ENCODE measurements at regions not wholly inside any gene's neighbourhood (a gene's known extent, or its start where the extent isn't known, plus 50 kb on each side); places are given as distances from the start of the nearest gene placed in this dataset.

DNA sequence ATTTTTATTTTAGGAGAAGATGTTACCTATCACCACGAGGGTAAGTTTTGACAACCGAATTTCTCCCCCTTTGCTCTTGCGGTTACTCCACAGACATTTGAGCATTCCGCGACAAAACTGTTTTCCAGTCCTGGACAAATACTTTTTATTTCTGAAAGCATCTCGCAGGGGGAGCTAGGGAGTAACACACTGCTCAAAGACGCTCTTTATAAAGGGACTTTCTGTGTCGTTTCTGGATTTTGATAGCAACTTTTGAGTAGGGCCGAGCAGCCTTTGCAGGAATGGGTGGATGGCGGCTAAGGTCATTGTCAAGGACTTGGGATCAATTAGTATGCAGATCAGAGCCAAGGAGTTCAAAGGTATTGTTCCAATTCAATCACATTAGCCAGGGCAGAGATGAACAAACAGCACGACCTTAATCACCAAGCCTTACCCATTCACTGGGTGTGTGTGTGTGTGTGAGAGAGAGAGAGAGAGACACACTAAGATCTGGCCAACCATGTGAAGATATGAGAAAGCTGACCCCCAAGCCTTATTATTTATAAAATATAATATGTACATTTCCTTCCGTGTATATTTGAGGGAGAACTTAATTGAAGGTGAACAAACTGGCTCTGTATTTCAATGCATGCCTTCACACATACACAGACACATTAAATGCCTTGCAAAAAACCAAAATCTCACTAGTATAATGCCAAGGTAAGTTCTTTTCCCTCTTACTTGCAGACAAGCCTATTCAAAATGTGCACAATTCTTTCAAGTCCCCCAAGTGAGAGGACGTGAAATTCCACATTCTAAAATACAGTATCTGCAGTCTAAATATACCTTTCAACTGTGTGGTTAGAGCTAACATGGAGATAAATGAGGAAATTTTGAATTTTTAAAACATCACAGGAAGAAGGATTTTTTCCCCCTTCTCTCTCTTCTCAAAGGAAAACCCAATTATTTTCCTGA lies 613.8 kb downstream of the VRK1 start:
- TF ChIP-seq EP300 (IDR thresholded peaks at IDR 0.05; ENCODE audit: borderline replicate concordance): no peak
- TF ChIP-seq FOXM1 (IDR thresholded peaks at IDR 0.05; ENCODE audit: borderline replicate concordance, low read depth): no peak

- TF ChIP-seq YY1 (IDR thresholded peaks at IDR 0.05; ENCODE audit: low read depth) (no peak), FOXM1 (IDR thresholded peaks at IDR 0.05; ENCODE audit: borderline replicate concordance, low read depth) (no peak), CREB1 (IDR thresholded peaks at IDR 0.05; ENCODE audit: low read depth) (no peak), NFIC (IDR thresholded peaks at IDR 0.05) (no peak), MAX (IDR thresholded peaks at IDR 0.05) (no peak), EP300 (IDR thresholded peaks at IDR 0.05; ENCODE audit: borderline replicate concordance) (no peak)
Measured at GRCh38 chr14:97411938-97412612, 614.9 kb downstream of the VRK1 start.

DNA sequence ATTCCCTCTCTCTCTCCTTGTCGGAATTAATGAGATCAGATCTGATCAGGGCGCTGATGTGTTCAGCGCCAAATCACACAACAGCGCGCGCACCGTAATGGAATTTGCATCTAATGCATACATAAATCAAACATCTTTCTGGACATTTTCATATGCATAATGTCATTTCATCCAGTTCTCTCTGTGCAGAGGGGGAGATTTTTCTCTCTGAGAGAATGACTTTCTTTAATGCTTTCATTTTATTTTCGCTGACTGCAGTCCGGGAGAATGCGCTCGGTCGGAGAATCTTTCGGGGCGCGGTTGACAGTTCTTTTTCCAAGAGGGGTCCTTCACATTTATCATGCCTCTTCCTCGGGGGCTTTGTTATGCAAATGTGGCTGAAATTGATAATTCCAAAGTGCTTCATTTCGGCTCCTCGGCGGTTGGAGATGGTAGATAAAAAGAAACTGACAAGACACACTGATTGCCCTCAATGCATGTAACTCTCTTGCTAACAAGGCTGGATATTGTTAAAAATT lies 615.9 kb downstream of the VRK1 start:
- TF ChIP-seq ZBTB7A (IDR thresholded peaks at IDR 0.05; ENCODE audit: low read depth) (no peak), NFIC (IDR thresholded peaks at IDR 0.05) (no peak), REST (IDR thresholded peaks at IDR 0.05; ENCODE audit: low read depth) (no peak), TAF1 (IDR thresholded peaks at IDR 0.05; ENCODE audit: low read depth) (no peak)
- TF ChIP-seq, protein P1, sequence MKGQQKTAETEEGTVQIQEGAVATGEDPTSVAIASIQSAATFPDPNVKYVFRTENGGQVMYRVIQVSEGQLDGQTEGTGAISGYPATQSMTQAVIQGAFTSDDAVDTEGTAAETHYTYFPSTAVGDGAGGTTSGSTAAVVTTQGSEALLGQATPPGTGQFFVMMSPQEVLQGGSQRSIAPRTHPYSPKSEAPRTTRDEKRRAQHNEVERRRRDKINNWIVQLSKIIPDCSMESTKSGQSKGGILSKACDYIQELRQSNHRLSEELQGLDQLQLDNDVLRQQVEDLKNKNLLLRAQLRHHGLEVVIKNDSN (IDR thresholded peaks at IDR 0.05): no peak

DNA sequence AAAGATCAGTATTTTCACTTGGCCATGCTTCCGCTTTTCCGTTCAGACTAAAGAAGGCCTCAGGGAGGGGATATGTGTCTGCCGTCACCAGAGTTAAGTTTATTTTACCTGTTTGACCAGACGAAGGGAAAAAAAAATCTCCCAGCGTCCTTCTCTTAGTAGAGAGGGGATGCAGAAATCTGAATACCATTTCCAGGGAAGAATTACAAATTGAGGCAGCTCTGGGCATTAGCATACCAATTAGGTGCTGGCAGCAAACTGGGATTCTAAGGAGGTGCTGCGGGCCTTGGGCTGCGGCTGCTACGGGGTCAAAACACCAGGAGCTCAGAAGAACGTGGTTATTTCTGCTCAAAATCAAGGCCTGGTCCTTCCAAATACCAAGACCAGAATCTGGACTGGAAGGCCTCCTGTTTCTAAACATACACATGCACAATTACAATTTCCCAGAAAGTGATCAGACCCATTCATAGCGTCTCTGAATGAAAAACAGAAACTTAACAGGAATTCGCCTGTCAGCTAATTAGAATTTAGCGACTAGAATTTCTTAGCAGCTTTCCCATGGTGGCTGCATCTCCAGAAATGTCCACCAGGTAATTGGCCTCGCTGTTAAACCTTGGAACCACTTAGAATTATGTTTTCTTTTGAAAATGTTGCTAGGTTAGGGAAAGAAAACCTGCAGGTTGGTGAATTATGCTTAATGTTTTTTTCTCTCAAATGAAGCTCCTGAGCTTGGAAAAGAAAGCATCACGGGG lies 617.0 kb downstream of the VRK1 start:
- TF ChIP-seq RAD21 (IDR thresholded peaks at IDR 0.05; ENCODE audit: low read depth): no peak
- TF ChIP-seq ZBTB7A (IDR thresholded peaks at IDR 0.05; ENCODE audit: low read depth): no peak
- TF ChIP-seq TEAD4 (IDR thresholded peaks at IDR 0.05): no peak
- no peak for TF ChIP-seq NFIC (IDR thresholded peaks at IDR 0.05)
- TF ChIP-seq EP300 (IDR thresholded peaks at IDR 0.05; ENCODE audit: borderline replicate concordance): no peak
- no peak for TF ChIP-seq CREB1 (IDR thresholded peaks at IDR 0.05; ENCODE audit: low read depth)

DNA sequence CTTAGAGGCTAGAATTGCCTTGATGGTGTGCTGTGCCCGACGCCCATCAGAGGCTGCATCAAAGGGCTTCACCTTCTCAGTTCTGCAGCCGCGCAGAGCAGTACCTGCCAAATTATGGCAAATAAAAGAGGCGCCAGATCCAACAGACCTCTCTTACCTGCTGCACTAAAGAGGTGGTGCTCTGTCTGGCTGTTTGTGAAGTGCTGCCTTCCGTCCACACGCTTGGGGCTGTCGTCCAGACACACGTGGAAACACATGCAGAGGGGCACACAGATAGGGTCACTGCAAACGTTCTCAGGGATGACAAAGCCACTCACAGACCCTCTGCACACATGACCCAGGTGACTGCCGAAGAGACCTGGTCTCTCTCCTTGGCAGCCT lies 617.5 kb downstream of the VRK1 start:
- no peak for TF ChIP-seq RAD21 (IDR thresholded peaks at IDR 0.05; ENCODE audit: low read depth)
- no peak for TF ChIP-seq ZBTB7A (IDR thresholded peaks at IDR 0.05; ENCODE audit: low read depth)
- no peak for TF ChIP-seq CEBPB (IDR thresholded peaks at IDR 0.05)
- TF ChIP-seq, protein P1 (IDR thresholded peaks at IDR 0.05): no peak
- TF ChIP-seq FOXM1 (IDR thresholded peaks at IDR 0.05; ENCODE audit: borderline replicate concordance, low read depth): no peak
- TF ChIP-seq EP300 (IDR thresholded peaks at IDR 0.05; ENCODE audit: borderline replicate concordance): no peak

- no peak for TF ChIP-seq TEAD4 (IDR thresholded peaks at IDR 0.05)
- TF ChIP-seq EP300 (IDR thresholded peaks at IDR 0.05; ENCODE audit: borderline replicate concordance): no peak
- no peak for TF ChIP-seq YY1 (IDR thresholded peaks at IDR 0.05; ENCODE audit: low read depth)
- no peak for TF ChIP-seq TAF1 (IDR thresholded peaks at IDR 0.05; ENCODE audit: low read depth)
- TF ChIP-seq ZBTB7A (IDR thresholded peaks at IDR 0.05; ENCODE audit: low read depth): no peak
- no peak for TF ChIP-seq RAD21 (IDR thresholded peaks at IDR 0.05; ENCODE audit: low read depth)
- TF ChIP-seq REST (IDR thresholded peaks at IDR 0.05; ENCODE audit: low read depth): no peak
- no peak for TF ChIP-seq EGR1 (IDR thresholded peaks at IDR 0.05)
- no peak for TF ChIP-seq CEBPB (IDR thresholded peaks at IDR 0.05)
- TF ChIP-seq MAX (IDR thresholded peaks at IDR 0.05): no peak
- TF ChIP-seq, protein P1 (IDR thresholded peaks at IDR 0.05): no peak
- TF ChIP-seq CREB1 (IDR thresholded peaks at IDR 0.05; ENCODE audit: low read depth): no peak
- no peak for TF ChIP-seq NFIC (IDR thresholded peaks at IDR 0.05)
- no peak for TF ChIP-seq TCF12 (IDR thresholded peaks at IDR 0.05; ENCODE audit: low read depth)
- no peak for TF ChIP-seq FOXM1 (IDR thresholded peaks at IDR 0.05; ENCODE audit: borderline replicate concordance, low read depth)
Measured at GRCh38 chr14:97415907-97416306, 618.7 kb downstream of the VRK1 start.
